Cardiac muscle cell (in vitro differentiated cells and primary cell): ENCODE measurements at regions not wholly inside any gene's neighbourhood (a gene's known extent, or its start where the extent isn't known, plus 50 kb on each side); places are given as distances from the start of the nearest gene placed in this dataset.
A peak's percentile ranks its signal among the peaks of the same experiment; 100 is the strongest.

Source experiments
- DNase-seq, 2 donors: peaks; one replicate each; pipeline versions ENCODE4 v3.0.0 to v3.0.0-alpha.2; 2010 to 2017; ENCODE audit warnings: low read depth in 1 of 2, low spot score in 1 of 2
- H3K27ac ChIP-seq: fragments of 200-600 bp; sonication (generic); 2 replicates; pipeline ENCODE4 v1.5.1; 2016
- H3K27me3 ChIP-seq: fragments of 200-600 bp; sonication (generic); 2 replicates; pipeline ENCODE4 v1.6.0; 2016; ENCODE audit warnings: control low read depth
- H3K36me3 ChIP-seq: fragments of 200-600 bp; sonication (generic); 2 replicates; pipeline ENCODE4 v1.5.1; 2016; ENCODE audit warnings: control low read depth
- H3K4me1 ChIP-seq: fragments of 200-600 bp; sonication (generic); 2 replicates; pipeline ENCODE4 v1.8.1; 2017; ENCODE audit warnings: low read depth, mild to moderate bottlenecking, mixed run types
- H3K4me3 ChIP-seq: fragments of 200-600 bp; sonication (generic); 2 replicates; pipeline ENCODE4 v1.5.1; 2016; ENCODE audit warnings: mild to moderate bottlenecking
- H3K9me3 ChIP-seq: fragments of 200-600 bp; sonication (generic); 2 replicates; pipeline ENCODE4 v1.5.1; 2017; ENCODE audit warnings: low read depth, mild to moderate bottlenecking, control low read depth
- CTCF ChIP-seq: IDR thresholded peaks from 2 replicates; pipeline ENCODE4 v1.5.1; 2012; ENCODE audit warnings: low read depth, mild to moderate bottlenecking, low read length

GRCh38 chr21:35908311-35909078 lies 151.8 kb downstream of the SETD4 start:
- peaks cover 74% of the 10 kb centered on the region for H3K27me3 ChIP-seq
- no peak for TF ChIP-seq CTCF
- H3K4me1 ChIP-seq = peaks cover 3% of the 10 kb centered on the region
- H3K9me3 ChIP-seq = no peaks in the 10 kb centered on the region
- no peak overlapping the region for H3K27ac ChIP-seq
- H3K4me3 ChIP-seq = no peak overlapping the region
- no peak for DNase-seq
- no peaks in the 10 kb centered on the region for H3K36me3 ChIP-seq

GRCh38 chr21:35906586-35906985 lies 153.7 kb downstream of the SETD4 start:
- H3K9me3 ChIP-seq = no peaks in the 10 kb centered on the region
- no peaks in the 10 kb centered on the region for H3K36me3 ChIP-seq
- H3K27me3 ChIP-seq = peaks cover 62% of the 10 kb centered on the region
- no peaks in the 10 kb centered on the region for H3K4me1 ChIP-seq
- no peak overlapping the region for H3K27ac ChIP-seq
- no peak for DNase-seq
- TF ChIP-seq CTCF = no peak
- H3K4me3 ChIP-seq = no peak overlapping the region

GRCh38 chr21:35905963-35906345 lies 154.4 kb downstream of the SETD4 start:
- no peak for DNase-seq
- Histone ChIP-seq H3K4me3 (no peak overlapping the region), H3K9me3 (no peaks in the 10 kb centered on the region), H3K36me3 (no peaks in the 10 kb centered on the region), H3K4me1 (no peaks in the 10 kb centered on the region), H3K27ac (no peak overlapping the region), H3K27me3 (peaks cover 62% of the 10 kb centered on the region)
- no peak for TF ChIP-seq CTCF

- Histone ChIP-seq H3K27ac (no peak overlapping the region), H3K27me3 (peaks cover 64% of the 10 kb centered on the region), H3K4me1 (no peaks in the 10 kb centered on the region), H3K36me3 (no peaks in the 10 kb centered on the region), H3K9me3 (no peaks in the 10 kb centered on the region), H3K4me3 (no peak overlapping the region)
- no peak for TF ChIP-seq CTCF
- peak in 1 of 2 donors; percentile 67 for DNase-seq
Measured at GRCh38 chr21:35905096-35905962, 155.0 kb downstream of the SETD4 start.

GRCh38 chr21:35900539-35900938 lies 159.8 kb downstream of the SETD4 start:
- H3K9me3 ChIP-seq = no peaks in the 10 kb centered on the region
- H3K36me3 ChIP-seq = no peaks in the 10 kb centered on the region
- no peaks in the 10 kb centered on the region for H3K4me1 ChIP-seq
- no peak overlapping the region for H3K27ac ChIP-seq
- H3K4me3 ChIP-seq = no peak overlapping the region
- H3K27me3 ChIP-seq = peaks cover 30% of the 10 kb centered on the region
- no peak for DNase-seq
- no peak for TF ChIP-seq CTCF
